ENCODE measurements at regions not wholly inside any gene's neighbourhood (a gene's known extent, or its start where the extent isn't known, plus 50 kb on each side); places are given as distances from the start of the nearest gene placed in this dataset.

DNA sequence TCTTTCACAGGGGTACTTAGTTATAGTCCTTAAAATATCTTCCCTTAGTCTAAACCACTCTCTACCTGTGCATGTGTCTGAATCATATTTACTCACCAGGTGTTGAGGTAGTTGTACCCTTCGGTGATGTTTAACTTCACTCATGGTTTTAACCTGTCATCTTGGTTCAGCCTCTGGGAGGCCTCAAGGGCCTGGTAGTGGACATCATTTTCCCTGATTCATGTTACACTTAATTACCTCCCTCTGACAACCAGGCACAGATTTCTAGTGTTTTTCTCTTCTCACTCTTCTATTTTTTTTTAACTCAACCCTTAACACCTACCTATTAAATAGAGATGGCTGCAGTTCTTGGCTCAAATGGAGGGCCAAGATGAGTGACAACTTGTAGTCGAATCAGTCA is 505.4 kb downstream of the TMEM114 start:
- WGBS = 69% methylated on average over 2 of the region's 2 CpGs
- TF ChIP-seq POLR2AphosphoS5 (IDR thresholded peaks at IDR 0.05) = no peak
- no peak for TF ChIP-seq EP300 (IDR thresholded peaks at IDR 0.05)
- TF ChIP-seq, protein P1, sequence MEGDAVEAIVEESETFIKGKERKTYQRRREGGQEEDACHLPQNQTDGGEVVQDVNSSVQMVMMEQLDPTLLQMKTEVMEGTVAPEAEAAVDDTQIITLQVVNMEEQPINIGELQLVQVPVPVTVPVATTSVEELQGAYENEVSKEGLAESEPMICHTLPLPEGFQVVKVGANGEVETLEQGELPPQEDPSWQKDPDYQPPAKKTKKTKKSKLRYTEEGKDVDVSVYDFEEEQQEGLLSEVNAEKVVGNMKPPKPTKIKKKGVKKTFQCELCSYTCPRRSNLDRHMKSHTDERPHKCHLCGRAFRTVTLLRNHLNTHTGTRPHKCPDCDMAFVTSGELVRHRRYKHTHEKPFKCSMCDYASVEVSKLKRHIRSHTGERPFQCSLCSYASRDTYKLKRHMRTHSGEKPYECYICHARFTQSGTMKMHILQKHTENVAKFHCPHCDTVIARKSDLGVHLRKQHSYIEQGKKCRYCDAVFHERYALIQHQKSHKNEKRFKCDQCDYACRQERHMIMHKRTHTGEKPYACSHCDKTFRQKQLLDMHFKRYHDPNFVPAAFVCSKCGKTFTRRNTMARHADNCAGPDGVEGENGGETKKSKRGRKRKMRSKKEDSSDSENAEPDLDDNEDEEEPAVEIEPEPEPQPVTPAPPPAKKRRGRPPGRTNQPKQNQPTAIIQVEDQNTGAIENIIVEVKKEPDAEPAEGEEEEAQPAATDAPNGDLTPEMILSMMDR (IDR thresholded peaks at IDR 0.05) = no peak
- TF ChIP-seq POLR2A (IDR thresholded peaks at IDR 0.05; ENCODE audit: low read depth) = no peak
- no peaks in the 10 kb centered on the region for H3K4me1 ChIP-seq
- DNase-seq (ENCODE audit: extremely low spot score) = no peak
- H3K9me3 ChIP-seq = peaks cover 0 to 3% (median 0%) of the 10 kb centered on the region in 4 donors
- H3K4me3 ChIP-seq = no peak overlapping the region
- no peaks in the 10 kb centered on the region for H3K27me3 ChIP-seq
- H3K36me3 ChIP-seq = no peaks in the 10 kb centered on the region
- intact Hi-C loops (cut with DNase I) = no loop called here
- no peak overlapping the region for H3K27ac ChIP-seq (replicated peaks in 1 of 4)

DNA sequence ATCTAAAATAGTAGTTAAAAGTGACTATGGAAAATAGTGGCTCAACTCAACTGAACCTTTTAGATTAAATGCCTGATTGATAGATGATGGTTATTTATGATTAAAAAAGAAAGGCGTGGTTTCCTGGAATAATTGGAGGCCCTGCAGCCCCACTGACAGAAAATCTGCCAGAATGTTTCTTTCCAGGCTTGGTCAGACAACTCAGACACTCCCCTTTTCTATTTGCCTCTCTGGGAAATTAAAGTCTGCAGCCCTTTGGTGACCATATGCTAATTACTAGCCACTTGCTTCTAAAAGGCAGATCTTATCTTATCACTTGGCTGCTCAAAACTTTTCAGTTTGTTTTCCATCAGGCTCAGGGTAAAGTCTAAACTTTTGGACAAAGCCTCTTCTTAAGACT is 506.0 kb downstream of the TMEM114 start:
- Histone ChIP-seq H3K27me3 (no peaks in the 10 kb centered on the region), H3K36me3 (no peaks in the 10 kb centered on the region), H3K27ac (replicated peaks in 1 of 4) (no peak overlapping the region), H3K9me3 (peaks cover 0 to 3% (median 0%) of the 10 kb centered on the region in 4 donors), H3K4me3 (no peak overlapping the region), H3K4me1 (no peaks in the 10 kb centered on the region)
- no peak for TF ChIP-seq POLR2A (IDR thresholded peaks at IDR 0.05; ENCODE audit: low read depth)
- TF ChIP-seq EP300 (IDR thresholded peaks at IDR 0.05) = no peak
- TF ChIP-seq, protein P1 (IDR thresholded peaks at IDR 0.05) = no peak
- no peak for TF ChIP-seq POLR2AphosphoS5 (IDR thresholded peaks at IDR 0.05)
- intact Hi-C loops (cut with DNase I) = no loop called here
- 83% methylated on average over 1 of the region's 1 CpG for WGBS
- DNase-seq (ENCODE audit: extremely low spot score) = no peak

DNA sequence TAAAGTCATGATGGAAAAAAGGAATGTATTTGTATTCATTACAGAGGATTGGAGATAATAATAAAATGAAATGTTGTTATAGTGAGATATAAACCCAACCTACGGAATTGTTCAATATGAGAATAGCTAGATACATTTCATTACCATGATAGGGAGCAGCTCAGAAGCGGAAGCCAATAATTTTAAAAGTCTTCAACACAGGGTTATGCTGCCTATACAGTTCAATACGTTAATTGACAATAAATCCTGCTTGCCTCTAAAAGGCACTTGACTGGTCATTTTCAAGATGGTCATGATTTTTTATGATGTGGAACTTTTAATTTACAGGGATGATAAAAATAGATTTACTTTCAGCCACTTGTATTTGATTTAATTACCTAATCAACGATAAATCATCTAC is 506.8 kb downstream of the TMEM114 start:
- Histone ChIP-seq H3K27ac (replicated peaks in 1 of 4) (no peak overlapping the region), H3K27me3 (no peaks in the 10 kb centered on the region), H3K4me3 (no peak overlapping the region), H3K36me3 (no peaks in the 10 kb centered on the region), H3K9me3 (peaks cover 0 to 3% (median 0%) of the 10 kb centered on the region in 4 donors), H3K4me1 (no peaks in the 10 kb centered on the region)
- DNase-seq (ENCODE audit: extremely low spot score) = no peak
- TF ChIP-seq POLR2AphosphoS5 (IDR thresholded peaks at IDR 0.05) (no peak), POLR2A (IDR thresholded peaks at IDR 0.05; ENCODE audit: low read depth) (no peak), EP300 (IDR thresholded peaks at IDR 0.05) (no peak)
- TF ChIP-seq, protein P1 (IDR thresholded peaks at IDR 0.05) = no peak
- 70% methylated on average over 4 of the region's 4 CpGs for WGBS
- intact Hi-C loops (cut with DNase I) = no loop called here

DNA sequence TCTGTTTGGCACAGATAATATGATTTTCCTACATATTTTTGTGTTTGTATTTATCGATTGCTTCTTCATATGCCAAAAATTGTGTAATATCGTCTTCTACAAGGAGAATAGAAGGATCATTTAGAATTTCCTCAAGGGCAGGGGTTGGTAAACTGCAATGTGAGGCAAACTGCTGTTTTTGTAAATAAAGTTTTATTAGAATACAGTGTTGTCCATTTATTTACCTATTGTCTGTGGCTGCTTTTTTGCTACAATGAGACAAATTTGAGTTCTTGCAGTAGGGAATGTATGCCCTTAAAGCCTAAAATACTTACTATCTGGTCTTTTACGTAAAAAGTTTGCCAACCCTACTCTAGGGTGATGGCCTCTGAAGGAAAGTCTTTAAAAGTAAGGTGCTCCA is 509.5 kb downstream of the TMEM114 start:
- H3K36me3 ChIP-seq = no peaks in the 10 kb centered on the region
- intact Hi-C loops (cut with DNase I) = no loop called here
- H3K27me3 ChIP-seq = no peaks in the 10 kb centered on the region
- no peak for TF ChIP-seq POLR2AphosphoS5 (IDR thresholded peaks at IDR 0.05)
- TF ChIP-seq, protein P1 (IDR thresholded peaks at IDR 0.05) = no peak
- TF ChIP-seq POLR2A (IDR thresholded peaks at IDR 0.05; ENCODE audit: low read depth) = no peak
- TF ChIP-seq EP300 (IDR thresholded peaks at IDR 0.05) = no peak
- DNase-seq (ENCODE audit: extremely low spot score) = no peak
- H3K27ac ChIP-seq (replicated peaks in 1 of 4) = no peak overlapping the region
- H3K4me3 ChIP-seq = no peak overlapping the region
- WGBS = 81% methylated on average over 3 of the region's 3 CpGs
- H3K4me1 ChIP-seq = no peaks in the 10 kb centered on the region
- H3K9me3 ChIP-seq = peaks cover 0 to 3% (median 0%) of the 10 kb centered on the region in 4 donors

DNA sequence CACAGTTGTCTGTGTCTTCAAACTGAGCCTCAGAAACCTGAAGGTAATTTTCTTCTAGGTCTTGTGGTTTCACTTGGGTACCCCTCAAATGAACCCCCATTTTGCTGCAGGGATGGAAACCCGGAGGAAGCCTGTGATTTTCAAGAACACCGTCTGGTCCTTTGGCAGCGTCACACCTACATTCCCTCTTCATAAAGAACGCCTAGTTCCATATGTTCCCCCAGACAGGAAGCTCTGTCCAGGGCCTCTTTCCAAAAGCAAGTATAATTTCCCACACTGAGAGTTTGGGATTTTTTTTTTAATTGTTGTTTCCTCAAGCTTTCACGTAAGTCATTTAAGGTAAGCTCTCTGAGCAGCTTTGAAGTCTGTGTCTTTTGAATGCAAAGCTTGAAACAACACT is 515.0 kb downstream of the TMEM114 start:
- Histone ChIP-seq H3K36me3 (no peaks in the 10 kb centered on the region), H3K4me1 (no peaks in the 10 kb centered on the region), H3K27me3 (no peaks in the 10 kb centered on the region), H3K27ac (replicated peaks in 1 of 4) (no peak overlapping the region), H3K4me3 (no peak overlapping the region), H3K9me3 (no peaks in the 10 kb centered on the region)
- TF ChIP-seq POLR2AphosphoS5 (IDR thresholded peaks at IDR 0.05) (no peak), EP300 (IDR thresholded peaks at IDR 0.05) (no peak), POLR2A (IDR thresholded peaks at IDR 0.05; ENCODE audit: low read depth) (no peak)
- TF ChIP-seq, protein P1 (IDR thresholded peaks at IDR 0.05) = no peak
- intact Hi-C loops (cut with DNase I) = no loop called here
- 88% methylated on average over 5 of the region's 5 CpGs for WGBS
- no peak for DNase-seq (ENCODE audit: extremely low spot score)

Measured in esophagus muscularis mucosa (tissue), 4 donors.